ENCODE measurements at regions not wholly inside any gene's neighbourhood (a gene's known extent, or its start where the extent isn't known, plus 50 kb on each side); places are given as distances from the start of the nearest gene placed in this dataset.
"Not testable (repeated sequence)": the region's sequence is repeated elsewhere in the genome, so short reads cannot be mapped to it uniquely, and the experiment has no call there.

DNA sequence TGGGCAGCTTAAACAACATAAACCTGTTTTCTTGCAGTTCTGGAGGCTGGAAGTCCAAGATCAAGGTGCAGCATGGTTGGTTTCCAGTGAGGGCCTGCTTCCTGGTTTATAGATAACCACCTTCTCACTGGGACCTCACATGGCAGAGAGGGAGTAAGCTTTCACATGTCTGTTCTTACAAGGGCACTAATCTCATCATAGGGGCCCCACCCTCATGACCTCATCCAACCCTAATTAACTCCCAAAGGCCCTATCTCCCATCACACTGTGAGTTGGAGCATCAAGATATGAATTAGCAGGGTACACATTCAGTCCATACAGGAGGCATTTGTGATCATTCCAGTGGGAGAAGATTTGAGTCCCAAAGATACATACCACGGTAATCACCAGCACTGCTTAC, 50.5 kb upstream of the GRIN2A start:
- DNase-seq, result no peak

DNA sequence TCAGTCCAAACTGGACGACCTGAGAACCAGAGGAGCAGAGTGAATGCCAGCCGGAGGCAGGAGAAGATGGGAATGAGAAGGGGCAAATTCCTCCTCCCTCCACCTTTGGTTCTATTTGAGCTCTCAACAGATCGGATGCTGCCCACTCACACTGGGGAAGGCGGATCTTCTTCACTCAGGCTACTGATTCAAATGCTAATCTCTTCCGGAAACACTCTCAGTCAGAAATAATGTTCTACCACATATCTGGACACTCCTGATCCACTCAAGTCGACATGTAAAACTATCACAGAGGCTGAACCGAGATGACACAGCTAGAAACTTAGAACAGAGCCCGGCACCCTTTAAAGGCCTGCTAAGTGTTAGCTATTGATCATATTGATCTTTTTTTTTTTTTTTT, 57.4 kb upstream of the GRIN2A start:
- DNase-seq, result no peak

DNA sequence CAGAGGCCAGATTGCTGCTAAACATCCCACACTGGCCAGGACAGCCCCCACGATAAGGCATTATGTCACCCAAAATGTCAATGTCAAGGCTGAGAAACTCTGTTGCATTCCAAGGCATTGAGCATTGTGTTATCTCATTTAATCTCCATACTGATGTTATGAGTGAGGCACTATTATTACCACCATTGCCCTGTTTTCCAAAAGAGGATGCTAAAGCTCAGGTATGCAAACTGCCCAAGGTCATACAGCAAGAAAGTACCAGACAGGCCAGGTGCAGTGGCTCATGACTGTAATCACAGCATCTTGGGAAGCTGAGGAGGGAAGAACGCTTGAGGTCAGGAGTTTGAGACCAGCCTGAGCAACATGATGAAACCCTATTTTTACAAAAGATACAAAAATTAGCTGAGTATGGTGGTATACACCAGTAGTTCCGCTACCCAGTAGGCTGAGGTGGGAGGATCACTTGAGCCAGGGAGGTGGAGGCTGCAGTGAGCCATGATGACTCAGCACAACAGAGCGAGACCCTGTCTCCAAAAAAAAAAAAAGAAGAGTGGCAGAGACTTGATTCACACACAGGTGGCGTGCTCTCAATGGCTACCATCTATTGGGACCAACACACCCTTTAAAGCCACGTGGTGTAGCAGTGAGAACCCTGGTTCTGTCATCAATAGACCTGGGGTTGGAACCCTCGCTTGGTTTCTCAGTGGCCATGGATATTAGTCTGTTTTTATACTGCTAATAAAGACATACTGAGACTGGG, 58.8 kb upstream of the GRIN2A start:
- DNase-seq, result no peak

DNA sequence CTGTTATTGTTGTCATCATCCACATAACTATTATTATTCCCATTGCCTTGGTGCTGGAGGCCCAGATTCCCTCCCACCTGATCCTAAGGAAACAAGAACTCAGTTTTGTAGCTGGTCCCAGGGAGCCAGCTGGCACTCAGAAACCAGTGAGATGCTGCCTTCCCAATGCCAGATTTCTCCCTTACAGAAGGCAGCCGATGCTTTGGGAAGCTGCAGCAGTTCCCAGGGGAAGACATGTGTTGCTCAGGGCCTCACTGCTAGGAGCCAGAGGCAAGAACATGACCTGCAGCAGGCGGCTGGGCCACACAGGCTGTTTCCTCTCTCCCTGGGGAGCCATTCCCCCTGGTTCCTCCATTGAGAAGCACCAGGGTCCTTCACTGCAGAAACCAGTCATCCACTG, 59.9 kb upstream of the GRIN2A start:
- no peak for DNase-seq

DNA sequence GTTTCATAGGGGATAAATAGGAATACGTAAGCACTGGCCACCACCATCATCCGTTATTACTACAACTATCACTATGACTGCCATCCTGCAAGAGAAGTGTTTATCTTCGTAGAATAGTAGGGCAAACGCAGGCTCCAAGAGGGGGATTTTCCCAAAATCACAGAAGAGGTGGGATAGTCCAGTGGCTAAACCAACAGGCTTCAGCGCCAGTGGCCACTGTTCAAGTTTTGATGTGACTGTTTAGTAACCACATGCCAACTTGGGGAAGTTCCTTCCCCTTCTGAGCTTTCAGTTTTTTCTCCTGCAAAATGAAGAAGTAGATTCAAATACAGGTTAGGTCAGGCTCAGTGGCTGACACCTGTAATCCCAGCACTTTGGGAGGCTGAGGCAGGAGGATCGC, 60.7 kb upstream of the GRIN2A start:
- no peak for DNase-seq

DNA sequence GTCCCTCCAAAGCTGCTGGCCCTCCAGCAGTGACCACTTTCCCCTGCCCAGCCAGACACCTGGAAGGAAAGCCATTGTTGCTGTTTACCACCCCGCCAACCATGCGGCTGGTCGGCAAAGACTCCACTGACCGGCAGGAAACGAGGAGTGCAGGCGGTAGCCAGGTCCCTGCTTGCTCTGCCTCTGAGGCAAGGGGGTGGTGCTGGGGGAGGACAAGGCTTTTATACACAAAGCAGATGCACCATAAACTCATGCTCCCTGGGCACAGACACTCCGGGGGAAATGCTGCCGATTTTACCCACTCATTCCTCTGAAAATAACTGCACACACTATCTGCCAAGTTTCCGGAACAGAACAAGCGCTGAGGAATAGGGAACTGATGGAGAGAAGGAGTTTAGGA, 62.8 kb upstream of the GRIN2A start:
- no peak for DNase-seq

DNA sequence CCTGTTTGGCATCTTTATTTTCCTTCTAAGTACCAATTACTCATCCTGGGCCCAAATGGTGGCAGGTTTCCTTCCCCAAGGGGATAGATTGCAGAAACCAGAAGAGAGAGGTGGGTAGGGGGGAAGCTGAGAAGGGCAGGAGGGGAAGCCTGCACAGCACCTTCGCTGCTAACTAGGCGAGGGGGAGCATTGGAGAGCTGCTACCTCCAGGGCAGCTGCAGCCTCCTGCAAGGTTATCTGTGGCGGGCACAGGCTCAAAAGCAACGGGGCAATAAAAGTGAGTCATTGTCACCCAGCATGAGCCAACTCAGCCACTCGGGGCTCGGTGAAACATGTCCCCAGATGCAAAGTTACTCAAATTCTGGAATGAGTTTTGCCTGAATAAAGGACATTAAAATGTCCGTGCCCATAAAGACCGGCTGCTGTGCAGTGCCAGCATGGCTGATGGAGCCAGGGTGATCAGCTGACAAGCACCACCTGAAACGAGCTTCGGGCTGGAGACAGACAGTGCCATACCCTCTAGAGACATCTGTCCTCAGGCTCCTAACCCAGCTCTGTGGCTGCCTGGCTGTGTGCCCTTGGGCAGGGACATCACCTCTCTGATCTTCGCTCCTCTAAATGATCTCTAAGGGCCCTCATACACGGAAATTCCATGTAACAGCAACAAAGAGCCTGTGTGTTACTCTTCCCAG, 68.1 kb upstream of the GRIN2A start:
- no peak for DNase-seq

DNA sequence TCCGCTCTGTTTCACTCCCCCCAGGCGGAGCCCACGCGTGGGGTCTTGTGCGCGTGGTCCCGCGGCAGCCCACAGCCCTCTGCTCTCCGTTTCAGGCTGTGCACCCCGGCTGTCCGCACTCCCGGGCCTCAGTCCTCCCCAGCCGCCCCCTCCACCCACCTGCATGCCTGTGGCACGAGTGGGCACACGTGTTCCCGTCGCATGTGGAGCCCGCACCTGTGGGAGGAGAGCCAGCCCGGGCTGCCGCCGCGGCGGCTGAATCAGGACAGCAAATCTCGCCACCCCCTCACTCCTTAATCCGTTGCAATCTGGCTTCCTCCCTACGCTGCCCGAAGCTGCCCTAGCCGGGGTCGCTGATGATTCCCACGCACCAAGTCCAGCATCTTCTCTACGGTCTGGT, 69.9 kb upstream of the GRIN2A start:
- DNase-seq, result no peak

DNA sequence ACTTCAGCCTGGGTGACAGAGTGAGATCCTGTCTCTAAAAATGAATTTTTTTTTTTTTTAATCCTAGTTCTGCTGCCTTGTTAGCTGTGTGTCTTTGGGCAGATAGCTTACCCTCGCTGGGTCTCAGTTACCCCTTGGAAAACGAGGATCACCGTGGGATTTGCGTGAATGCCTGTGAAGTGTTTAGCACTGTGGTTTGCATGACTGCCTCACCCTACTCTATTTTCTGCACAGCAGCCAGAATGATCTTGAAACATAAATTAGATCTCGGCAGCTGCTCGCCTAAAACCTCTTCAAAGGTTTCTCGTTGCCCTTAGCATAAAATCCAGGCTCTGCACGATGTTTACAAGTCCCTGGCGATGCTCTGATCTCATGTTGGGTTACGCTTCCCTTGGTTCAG, 71.2 kb upstream of the GRIN2A start:
- no peak for DNase-seq

DNA sequence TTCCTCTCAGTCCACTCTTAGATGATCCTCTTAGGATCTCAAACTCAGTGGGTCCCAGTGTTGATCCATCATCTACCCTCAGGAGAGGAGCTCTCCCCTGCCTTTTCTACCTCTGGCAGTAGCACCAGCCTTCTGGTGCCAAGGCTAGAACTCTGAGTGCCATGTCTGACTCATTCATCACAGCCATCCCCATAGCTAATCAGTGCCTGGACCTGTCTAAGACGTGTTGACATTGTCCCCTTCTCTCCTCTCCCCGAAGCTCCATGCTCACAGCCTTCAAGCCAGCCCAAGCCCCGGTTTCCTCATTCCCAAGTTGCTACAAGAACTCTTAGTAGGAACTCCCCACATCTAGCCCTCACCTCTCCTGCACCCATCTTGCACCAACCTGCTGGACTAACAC, 73.5 kb upstream of the GRIN2A start:
- no peak for DNase-seq

DNA sequence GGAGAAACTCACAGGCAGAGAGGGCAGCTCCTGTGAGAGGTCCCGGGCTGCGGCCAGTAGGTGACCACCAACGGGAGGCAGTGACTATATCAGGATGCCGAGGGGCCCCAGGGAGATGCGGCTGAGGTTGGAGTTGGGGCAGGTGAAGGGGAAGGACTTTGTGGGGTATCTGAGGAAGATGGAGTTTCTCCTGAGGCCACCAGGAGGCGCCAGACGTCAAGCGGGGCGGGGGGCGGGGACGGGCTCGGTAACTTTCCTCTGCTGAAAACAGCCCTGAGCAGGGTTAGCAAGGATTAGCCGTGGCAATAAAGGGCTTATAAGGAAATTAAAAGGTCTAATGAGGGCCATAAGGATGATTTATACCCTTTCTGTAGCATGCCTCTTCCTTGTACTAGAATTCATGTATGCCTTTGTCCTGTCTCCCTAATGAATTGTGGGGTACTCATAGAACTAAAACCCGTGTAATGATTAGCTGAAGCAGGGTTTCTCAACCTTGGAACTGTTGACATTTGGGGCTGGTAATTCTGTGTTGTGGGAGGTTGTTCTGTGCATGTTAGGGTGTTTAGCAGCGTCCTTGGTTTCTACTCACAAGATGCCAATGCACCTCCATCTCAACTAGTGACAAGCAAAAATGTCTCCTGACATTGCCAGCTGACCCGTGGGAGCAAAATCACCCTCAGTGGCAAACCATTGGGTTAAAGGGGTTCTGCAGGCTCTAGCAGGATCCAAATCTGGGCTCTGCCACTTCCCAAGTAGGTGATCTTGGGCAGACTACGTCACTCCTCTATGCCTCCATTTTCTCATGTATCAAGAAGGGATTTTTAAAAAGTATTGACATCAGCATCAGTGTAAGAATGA, 74.8 kb upstream of the GRIN2A start:
- peak; percentile 7 for DNase-seq

DNA sequence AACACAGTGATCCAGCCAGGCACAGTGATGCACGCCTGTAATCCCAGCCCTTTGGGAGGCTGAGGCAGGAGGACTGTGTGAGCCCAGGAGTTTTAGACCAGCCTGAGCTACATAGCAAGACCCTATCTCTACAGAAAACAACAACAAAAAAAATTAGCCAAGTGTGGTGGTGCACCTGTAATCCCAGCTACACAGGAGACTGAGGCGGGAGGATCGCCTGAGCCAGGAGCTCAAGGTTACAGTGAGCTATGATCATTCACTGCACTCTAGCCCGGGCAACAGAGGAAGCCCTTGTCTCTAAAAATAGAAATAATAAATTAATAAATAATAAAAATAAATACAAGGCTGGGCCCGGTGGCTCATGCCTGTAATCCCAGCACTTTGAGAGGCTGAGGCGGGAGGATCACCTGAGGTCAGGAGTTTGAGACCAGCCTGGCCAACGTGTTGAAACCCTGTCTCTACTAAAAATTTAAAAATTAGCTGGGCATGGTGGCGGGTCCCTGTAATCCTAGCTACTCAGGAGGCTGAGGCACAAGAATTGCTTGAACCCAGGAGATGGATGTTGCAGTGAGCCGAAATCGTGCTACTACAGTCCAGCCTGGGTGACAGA, 75.5 kb upstream of the GRIN2A start:
- DNase-seq, result not testable (repeated sequence)

DNA sequence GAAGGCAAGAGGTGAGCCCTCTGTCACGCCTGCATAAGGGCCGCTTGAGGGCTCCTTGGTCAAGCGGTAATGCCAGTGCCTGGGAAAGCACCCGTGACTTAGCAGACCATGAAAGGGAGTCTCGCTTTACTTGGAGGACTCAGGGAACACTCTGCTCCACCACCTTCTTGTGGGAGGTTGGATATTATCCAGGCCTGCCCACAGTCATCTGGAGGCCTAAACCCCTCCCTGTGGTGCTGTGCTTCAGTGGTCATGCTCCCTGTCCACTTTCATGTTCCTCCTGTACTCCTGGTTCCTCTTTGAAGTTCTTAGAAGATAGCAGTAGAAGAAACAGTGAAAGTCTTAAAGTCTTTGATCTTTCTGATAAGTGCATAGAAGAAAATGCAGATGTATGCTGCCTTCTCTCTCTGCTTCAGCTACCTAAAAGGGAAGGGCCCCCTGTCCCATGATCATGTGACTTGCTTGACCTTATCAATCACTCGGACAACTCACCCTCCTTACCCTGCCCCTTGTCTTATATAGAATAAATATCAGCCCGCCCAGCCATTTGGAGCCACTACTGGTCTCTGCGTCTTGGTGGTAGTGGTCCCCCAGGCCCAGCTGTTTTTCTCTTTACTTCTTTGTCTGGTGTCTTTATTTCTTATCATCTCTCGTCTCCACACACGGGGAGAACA, 76.8 kb upstream of the GRIN2A start:
- not testable (repeated sequence) for DNase-seq

DNA sequence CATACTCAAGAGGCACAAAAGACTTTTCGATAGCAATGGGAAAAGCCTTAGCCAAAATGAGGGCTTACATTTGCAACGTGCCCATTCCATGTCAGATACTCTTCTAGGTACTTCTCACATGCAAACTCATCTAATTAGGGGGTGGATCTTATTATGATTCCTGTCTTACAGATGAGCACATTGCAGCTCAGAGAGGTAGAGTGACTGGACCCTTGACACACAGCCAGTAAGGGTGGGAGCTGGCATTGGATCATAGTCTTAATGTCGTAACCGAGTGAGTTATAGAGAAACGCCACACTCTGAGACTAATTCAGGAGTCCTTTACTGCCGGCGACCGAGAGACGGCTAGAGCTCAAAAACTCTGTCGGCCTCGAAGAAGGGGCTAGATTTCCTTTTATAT, 78.8 kb upstream of the GRIN2A start:
- DNase-seq, result no peak

DNA sequence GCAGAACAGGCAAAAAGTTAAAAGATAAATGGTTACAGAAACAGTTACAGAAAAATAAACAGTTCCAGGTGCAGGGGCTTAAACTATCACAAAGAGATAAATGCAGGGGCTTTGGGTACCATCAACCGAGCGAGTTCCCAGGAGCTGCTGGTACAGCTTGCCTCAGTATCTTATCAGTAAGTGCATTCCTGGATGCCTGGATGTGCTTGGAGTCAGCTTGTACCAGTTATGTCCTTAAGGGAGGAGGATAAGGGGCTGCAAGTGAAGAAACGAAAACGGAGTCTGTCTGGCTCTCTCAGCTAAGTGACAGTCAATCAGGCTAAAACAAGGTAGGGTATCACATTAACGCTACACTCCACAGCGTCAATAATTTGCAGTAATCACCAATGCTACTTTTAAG, 79.3 kb upstream of the GRIN2A start:
- DNase-seq, result not testable (repeated sequence)

DNA sequence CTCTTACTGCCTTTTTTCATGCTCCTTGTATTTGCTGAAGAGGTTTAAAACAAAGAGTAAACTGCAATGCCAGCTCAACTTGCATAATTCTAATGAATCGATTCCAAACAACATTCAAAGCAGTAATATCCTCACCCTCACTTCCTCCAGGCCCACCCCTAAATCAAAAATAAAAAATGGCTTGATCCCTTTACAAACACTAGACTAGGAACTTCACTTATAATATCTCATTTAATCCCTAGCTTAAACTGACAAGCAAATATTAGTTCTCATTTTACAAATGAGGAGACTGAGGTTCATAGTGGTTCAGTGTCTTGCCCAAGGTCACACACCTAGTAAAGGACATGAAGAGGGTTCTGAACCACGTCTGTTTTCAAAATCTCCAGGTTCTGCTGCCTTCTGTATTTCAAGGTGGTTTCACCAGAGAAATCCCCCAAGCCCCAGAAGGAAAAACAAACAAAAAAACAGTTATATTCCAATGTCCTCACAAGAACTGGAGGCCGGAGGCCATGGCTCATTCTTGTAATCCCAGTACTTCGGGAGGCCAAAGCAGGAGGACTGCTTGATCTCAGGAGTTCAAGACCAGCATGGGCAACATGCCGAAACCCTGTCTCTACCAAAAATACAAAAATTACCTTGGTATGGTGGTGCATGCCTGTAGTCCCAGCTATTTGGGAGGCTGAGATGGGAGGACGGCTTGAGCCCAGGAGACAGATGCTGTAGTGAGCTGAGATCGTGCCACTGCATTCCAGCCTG, 80.3 kb upstream of the GRIN2A start:
- DNase-seq, result no peak

DNA sequence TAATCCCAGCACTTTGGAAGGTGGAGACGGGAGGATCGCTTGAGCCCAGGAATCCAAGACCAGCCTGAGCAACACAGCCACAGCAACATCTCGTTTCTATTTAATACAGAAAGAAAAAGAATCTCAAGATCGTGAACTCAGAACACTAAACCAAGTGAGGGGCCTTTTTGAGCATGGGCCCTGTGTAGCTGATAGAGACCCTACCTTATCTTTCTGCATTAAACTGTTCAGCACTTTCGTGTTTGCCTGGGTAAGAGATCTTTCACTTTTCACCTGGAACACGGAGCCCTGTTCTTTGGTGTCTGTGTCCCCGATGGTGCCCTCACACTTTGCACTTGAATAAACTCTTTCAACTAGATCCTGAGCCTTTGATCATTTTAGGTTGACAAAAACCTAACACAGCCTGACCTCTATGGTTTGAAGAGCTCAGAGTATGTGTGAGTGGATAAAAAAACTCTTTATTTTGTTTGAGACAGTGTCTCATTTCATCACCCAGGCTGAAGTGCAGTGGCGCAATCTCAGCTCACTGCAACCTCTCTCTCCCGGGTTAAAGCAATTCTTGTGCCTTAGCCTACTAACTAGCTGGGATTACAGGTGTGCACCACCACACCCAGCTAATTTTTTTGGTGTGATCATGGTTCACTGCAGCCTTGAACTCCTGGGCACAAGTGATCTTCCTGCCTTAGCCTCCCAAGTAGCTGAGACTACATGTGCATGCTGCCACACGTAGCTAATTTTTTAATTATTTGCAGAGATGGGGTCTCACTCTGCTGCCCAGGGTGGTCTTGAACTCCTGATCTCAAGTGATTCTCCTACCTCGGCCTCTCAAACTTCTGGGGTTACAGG, 83.8 kb upstream of the GRIN2A start:
- DNase-seq, result no peak

DNA sequence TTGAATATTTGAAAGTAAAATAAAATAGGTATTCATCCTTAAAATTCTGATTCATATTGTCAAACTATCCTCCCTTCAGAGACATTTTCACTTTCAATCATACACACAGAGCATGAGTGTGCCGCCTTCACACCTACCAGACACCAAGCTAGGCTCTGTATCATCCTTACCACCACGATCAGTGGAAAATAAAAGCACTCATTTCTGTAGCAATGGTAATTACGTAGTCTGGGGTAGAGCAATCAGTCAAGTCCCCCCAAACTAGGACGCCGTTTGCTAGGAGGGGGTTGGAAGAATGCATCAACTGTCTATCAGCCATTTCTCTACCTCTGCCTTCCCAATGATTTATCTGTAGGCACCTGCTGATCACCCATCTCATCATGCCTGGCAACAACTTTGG, 84.6 kb upstream of the GRIN2A start:
- DNase-seq, result no peak

DNA sequence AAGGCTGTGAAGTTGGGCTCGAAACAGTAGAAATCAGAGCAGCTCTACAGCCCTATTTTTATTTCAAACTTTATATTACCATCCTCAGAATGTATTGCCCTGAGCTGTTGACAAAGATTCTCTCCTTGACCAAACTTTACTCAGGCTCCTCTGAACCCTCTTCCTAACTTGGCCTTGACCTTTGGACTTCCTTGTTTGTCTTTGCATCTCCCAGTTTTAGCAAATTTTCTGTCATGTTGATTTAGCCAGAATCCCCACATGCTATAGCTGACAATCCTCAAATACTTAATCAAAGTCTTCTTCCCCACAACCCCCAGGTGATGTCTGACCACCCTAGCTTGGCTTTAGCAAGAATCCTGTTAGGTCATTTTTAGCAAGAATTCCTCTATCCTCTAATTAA, 87.4 kb upstream of the GRIN2A start:
- DNase-seq, result no peak

DNA sequence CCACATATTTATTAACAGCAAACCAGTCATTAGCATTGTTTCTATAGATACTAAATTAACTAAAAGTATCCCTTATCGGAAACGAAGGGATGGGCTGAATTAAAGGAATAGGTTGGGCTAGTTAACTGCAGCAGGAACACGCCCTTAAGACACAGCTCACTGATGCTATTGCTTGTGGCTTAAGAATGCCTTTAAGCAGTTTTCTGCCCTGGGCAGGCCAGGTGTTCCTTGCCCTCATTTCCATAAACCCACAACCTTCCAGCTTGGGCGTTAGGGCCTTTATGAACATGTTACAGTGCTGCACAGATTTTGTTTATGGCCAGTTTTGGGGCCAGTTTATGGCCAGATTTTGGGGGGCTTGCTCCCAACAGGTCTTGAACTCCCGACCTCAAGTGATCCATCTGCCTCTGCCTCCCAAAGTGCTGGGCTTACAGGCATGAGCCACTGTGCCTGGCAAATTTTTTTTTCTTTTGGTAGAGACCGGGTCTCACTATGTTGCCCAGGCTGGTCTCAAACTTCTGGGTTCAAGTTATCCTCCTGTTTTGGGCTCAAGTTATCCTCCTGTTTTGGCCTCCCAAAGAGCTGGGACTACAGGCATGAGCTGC, 90.1 kb upstream of the GRIN2A start:
- not testable (repeated sequence) for DNase-seq

Measured in NCI-H1436 (cell line).